BLaER1 (cell line): ENCODE measurements at regions not wholly inside any gene's neighbourhood (a gene's known extent, or its start where the extent isn't known, plus 50 kb on each side); places are given as distances from the start of the nearest gene placed in this dataset.
"Not testable (repeated sequence)": the region's sequence is repeated elsewhere in the genome, so short reads cannot be mapped to it uniquely, and the experiment has no call there.

Experiments used
- H3K27ac ChIP-seq: shearing (Covaris generic); formaldehyde crosslinking; 2 replicates; pipeline ENCODE4 v1.8.1; 2022
- H3K27me3 ChIP-seq: shearing (Covaris generic); formaldehyde crosslinking; 2 replicates; pipeline ENCODE4 v1.8.1; 2022
- H3K36me3 ChIP-seq: shearing (Covaris generic); formaldehyde crosslinking; 2 replicates; pipeline ENCODE4 v1.8.1; 2022
- H3K4me1 ChIP-seq: shearing (Covaris generic); formaldehyde crosslinking; 2 replicates; pipeline ENCODE4 v1.8.1; 2022
- H3K4me2 ChIP-seq: shearing (Covaris generic); formaldehyde crosslinking; 2 replicates; pipeline ENCODE4 v1.8.1; 2022
- H3K4me3 ChIP-seq: shearing (Covaris generic); formaldehyde crosslinking; 2 replicates; pipeline ENCODE4 v1.8.1; 2022
- H3K9ac ChIP-seq: shearing (Covaris generic); formaldehyde crosslinking; 2 replicates; pipeline ENCODE4 v1.8.1; 2022
- H3K9me3 ChIP-seq: shearing (Covaris generic); formaldehyde crosslinking; 2 replicates; pipeline ENCODE4 v1.8.1; 2022
- H4K20me1 ChIP-seq: shearing (Covaris generic); formaldehyde crosslinking; 2 replicates; pipeline ENCODE4 v1.8.1; 2022
- Cebpa-rat ChIP-seq: shearing (Covaris generic); IDR thresholded peaks from 2 replicates; pipeline ENCODE4 v1.8.1; 2022

DNA sequence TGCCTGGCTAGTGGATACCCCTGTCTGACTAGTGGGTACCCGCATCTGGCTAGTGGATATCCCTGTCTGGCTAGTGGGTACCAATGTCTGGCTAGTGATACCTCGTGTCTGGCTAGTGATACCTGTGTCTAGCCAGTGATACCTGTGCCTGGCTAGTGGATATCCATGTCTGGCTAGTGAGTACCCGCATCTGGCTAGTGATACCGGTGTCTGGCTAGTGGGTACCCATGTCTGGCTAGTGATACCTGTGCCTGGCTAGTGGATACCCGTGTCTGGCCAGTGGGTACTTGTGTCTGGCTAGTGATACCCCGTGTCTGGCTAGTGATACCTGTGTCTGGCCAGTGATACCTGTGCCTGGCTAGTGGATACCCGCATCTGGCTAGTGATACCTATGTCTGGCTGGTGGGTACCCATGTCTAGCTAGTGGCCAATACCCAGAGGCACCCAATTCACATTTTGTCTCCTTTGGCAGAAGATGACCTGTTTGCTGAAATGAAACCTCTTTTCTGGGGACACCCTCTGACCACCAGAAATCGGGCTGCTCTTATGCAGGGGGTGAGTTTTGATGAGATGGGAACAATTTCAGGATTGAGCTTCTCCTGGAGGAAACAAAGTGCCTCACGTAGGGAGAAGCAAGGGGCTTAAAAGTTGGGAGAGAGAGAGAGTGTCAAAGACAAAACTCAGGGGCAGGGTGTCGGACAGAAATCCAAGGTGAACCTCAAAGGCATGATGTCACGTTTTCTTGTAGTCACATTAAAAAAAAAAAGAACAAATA is 63.4 kb downstream of the SMIM38 start:
- no peak overlapping the region for H3K4me2 ChIP-seq
- no peak overlapping the region for H3K27ac ChIP-seq
- no peak overlapping the region for H3K9ac ChIP-seq
- no peaks in the 10 kb centered on the region for H3K36me3 ChIP-seq
- H3K4me1 ChIP-seq, result no peaks in the 10 kb centered on the region
- no peaks in the 10 kb centered on the region for H3K27me3 ChIP-seq
- H3K9me3 ChIP-seq, result no peaks in the 10 kb centered on the region
- no peaks in the 10 kb centered on the region for H4K20me1 ChIP-seq
- no peak overlapping the region for H3K4me3 ChIP-seq
- TF ChIP-seq Cebpa-rat, result no peak

GRCh38 chr11:69219991-69220390 is 64.3 kb downstream of the SMIM38 start:
- H4K20me1 ChIP-seq, result no peaks in the 10 kb centered on the region
- H3K27me3 ChIP-seq, result no peaks in the 10 kb centered on the region
- H3K9ac ChIP-seq, result no peak overlapping the region
- H3K9me3 ChIP-seq, result no peaks in the 10 kb centered on the region
- no peaks in the 10 kb centered on the region for H3K4me1 ChIP-seq
- H3K27ac ChIP-seq, result no peak overlapping the region
- H3K4me3 ChIP-seq, result no peak overlapping the region
- H3K4me2 ChIP-seq, result no peak overlapping the region
- H3K36me3 ChIP-seq, result no peaks in the 10 kb centered on the region
- TF ChIP-seq Cebpa-rat, result no peak

DNA sequence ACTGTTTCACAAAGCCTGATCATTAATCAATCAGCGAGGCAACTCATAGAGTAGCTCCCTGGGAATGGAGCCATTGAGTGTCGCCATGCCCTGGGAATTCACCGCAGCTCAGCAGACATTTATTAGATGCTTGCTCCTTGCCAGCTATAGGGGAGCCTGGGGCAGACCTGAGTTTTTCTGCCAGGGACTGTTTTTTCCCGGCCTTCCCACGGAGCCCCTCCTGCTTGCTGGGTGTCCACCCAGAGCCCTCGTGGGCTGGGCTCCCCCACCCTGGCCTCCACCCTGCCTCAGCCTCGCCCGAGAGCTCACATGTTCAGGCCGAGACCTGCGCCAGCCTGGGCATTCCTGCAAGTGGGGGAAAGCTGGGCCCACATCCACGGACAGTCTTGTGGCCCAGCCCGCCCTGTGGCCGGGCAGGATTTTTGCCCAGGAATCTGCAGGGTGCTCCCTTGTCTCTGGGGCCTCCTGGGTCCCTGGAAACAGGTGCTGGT is 64.9 kb downstream of the SMIM38 start:
- Histone ChIP-seq H3K4me2 (no peak overlapping the region), H3K27me3 (no peaks in the 10 kb centered on the region), H3K27ac (no peak overlapping the region), H3K36me3 (no peaks in the 10 kb centered on the region), H4K20me1 (no peaks in the 10 kb centered on the region), H3K9me3 (no peaks in the 10 kb centered on the region), H3K4me3 (no peak overlapping the region), H3K4me1 (no peaks in the 10 kb centered on the region), H3K9ac (no peak overlapping the region)
- TF ChIP-seq Cebpa-rat, result no peak

DNA sequence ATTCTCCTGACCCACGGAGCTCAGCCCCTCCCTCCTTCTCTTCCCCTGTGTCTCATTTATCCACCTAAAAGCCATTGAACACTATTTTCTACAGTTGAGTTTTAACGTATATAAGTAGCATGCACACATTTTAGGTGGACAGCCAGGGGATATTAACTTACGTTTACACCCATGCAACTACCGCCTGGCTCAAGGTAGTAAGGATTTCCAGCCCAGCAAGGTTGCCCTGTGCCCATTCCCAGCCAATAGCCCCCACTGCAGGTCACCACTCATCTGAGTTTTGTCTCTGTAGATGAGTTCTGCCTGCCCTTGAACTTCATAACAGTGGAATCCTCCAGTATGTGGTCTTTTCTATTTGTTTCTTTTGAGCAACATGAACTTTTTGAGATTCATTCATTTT is 65.4 kb downstream of the SMIM38 start:
- Histone ChIP-seq H3K4me1 (no peaks in the 10 kb centered on the region), H3K9me3 (no peaks in the 10 kb centered on the region), H3K27me3 (no peaks in the 10 kb centered on the region), H3K4me2 (no peak overlapping the region), H4K20me1 (no peaks in the 10 kb centered on the region), H3K27ac (no peak overlapping the region), H3K36me3 (no peaks in the 10 kb centered on the region), H3K4me3 (no peak overlapping the region), H3K9ac (no peak overlapping the region)
- no peak for TF ChIP-seq Cebpa-rat

DNA sequence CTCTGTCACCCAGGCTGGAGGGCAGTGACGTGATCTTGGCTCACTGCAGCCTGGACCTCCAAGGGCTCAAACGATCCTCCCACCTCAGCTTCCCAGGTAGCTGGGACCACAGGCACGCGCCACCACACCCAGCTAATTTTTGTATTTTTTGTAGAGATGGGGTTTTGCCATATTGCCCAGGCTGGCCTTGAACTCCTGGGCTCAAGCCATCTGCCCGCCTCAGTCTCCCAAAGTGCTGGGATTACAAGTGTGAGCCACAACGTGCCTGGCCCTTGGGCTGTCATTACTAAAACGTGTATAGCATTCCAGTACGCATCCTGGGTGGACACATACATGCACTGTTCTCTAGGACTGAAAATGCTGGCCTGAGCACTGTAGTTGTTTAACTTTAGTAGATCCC is 65.9 kb downstream of the SMIM38 start:
- H3K36me3 ChIP-seq, H3K27me3 ChIP-seq, H4K20me1 ChIP-seq, H3K4me3 ChIP-seq, H3K9me3 ChIP-seq, H3K4me1 ChIP-seq, H3K27ac ChIP-seq, H3K4me2 ChIP-seq, H3K9ac ChIP-seq: not testable (repeated sequence)

DNA sequence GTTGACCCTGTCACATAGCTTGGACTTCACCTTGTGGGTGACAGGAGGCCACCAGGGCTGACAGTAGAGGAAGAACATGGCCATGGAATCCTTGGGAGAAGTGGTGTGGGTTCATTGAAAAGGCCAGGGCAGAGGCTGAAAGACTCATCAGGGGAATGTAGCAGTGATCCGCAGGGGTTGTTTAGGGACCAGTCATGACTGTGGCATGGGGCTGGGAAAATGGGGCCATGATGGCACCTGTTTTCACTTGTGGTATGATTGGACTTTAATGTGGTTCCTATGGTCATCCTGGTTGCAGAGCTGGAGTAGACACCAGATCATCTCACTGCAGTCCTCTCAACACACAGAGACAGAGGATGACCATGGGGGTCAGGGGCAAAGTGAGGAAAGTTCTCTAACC is 66.7 kb upstream of the MYEOV start:
- Histone ChIP-seq H3K27me3 (no peaks in the 10 kb centered on the region), H3K4me2 (no peak overlapping the region), H3K27ac (no peak overlapping the region), H3K4me1 (no peaks in the 10 kb centered on the region), H3K9me3 (peaks cover 10% of the 10 kb centered on the region), H4K20me1 (no peaks in the 10 kb centered on the region), H3K36me3 (no peaks in the 10 kb centered on the region), H3K9ac (no peak overlapping the region), H3K4me3 (no peak overlapping the region)
- no peak for TF ChIP-seq Cebpa-rat

- Histone ChIP-seq H3K9me3 (peaks cover 10% of the 10 kb centered on the region), H3K4me3 (no peak overlapping the region), H3K4me2 (no peak overlapping the region), H3K27ac (no peak overlapping the region), H3K9ac (no peak overlapping the region), H3K4me1 (no peaks in the 10 kb centered on the region), H3K36me3 (no peaks in the 10 kb centered on the region), H3K27me3 (no peaks in the 10 kb centered on the region), H4K20me1 (no peaks in the 10 kb centered on the region)
- TF ChIP-seq Cebpa-rat, result no peak
Observed at GRCh38 chr11:69229511-69229910, 64.4 kb upstream of the MYEOV start.

DNA sequence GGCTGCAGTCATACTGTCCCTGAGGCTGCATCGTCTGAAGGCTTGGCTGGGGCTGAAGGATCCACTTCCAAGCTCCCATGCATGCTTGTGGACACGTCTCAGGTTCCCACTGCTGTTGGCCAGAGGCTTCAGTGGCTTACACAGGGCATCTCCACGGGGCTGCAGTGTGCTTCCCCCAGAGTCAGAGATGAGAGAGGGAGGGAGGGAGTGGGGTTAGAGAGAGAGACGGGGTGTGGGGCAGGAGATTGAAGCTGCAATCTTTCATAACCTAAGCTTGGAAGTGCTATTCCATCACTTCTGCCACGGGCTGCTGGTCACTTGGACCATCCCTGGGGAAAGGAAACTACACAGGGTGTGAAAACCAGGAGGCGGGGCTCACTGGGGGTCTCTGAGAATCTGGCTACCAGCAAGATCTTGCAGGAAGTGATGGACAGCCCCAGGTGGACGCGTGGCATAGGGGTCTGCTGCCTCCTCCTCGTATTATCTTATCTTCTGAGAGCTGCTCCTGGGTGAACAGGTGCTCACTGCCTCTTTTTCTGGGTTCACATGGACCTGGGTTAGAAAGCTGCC is 63.0 kb upstream of the MYEOV start:
- H3K9ac ChIP-seq, result no peak overlapping the region
- no peaks in the 10 kb centered on the region for H3K4me1 ChIP-seq
- no peak overlapping the region for H3K4me3 ChIP-seq
- no peaks in the 10 kb centered on the region for H3K36me3 ChIP-seq
- no peak for TF ChIP-seq Cebpa-rat
- no peaks in the 10 kb centered on the region for H3K27me3 ChIP-seq
- H3K9me3 ChIP-seq, result peaks cover 10% of the 10 kb centered on the region
- no peaks in the 10 kb centered on the region for H4K20me1 ChIP-seq
- no peak overlapping the region for H3K27ac ChIP-seq
- no peak overlapping the region for H3K4me2 ChIP-seq

- TF ChIP-seq Cebpa-rat, result no peak
- Histone ChIP-seq H3K27ac (no peak overlapping the region), H4K20me1 (no peaks in the 10 kb centered on the region), H3K4me3 (no peak overlapping the region), H3K27me3 (no peaks in the 10 kb centered on the region), H3K4me1 (no peaks in the 10 kb centered on the region), H3K4me2 (no peak overlapping the region), H3K36me3 (no peaks in the 10 kb centered on the region), H3K9me3 (peaks cover 7% of the 10 kb centered on the region), H3K9ac (no peak overlapping the region)
Observed at GRCh38 chr11:69231466-69232018, 62.4 kb upstream of the MYEOV start.

DNA sequence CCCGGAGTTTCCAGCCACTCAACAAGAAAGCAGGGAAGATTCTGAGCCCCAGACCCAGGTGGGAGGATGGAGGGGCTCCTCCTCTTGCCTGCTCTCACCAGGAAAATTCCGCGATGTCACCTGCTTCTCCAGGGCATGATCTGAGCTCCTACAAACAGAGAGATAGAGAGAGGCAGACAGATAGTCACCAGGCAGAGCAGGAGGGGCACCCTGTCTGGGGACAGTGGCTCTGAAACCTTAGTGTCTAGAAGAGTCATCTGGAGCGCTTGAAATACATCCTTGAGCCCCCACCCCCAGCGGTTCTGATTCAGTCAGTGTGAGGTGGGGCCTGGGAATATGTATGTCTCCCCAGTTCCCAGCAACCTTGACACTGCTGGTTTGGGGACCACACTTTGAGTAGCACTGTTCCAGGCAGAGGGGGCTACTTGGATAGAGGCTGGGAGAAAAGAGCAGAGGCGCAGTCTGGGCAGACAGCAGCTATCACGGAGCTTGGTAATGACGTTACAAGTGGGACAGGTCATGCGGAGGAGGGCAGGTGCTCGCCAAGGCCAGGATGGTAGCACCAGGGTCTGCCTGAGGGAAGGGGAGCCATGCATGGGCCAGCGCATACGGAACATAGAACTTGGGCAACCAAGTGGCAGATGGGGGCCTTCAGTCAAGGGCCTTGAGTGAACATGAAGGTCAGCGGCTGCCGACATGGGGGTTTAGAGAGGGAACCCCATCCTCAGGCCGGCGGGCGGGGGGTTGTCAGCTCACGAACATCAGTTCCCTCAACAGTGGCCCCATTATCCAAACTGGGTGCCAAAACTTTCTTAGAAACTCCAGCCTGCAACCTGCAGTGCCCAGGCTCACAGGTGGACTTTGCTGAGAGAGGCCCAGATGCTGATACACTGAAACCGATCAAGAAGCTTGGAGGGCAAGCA is 60.9 kb upstream of the MYEOV start:
- no peaks in the 10 kb centered on the region for H3K36me3 ChIP-seq
- H3K27ac ChIP-seq, result no peak overlapping the region
- H3K9me3 ChIP-seq, result no peaks in the 10 kb centered on the region
- H3K9ac ChIP-seq, result no peak overlapping the region
- no peaks in the 10 kb centered on the region for H4K20me1 ChIP-seq
- no peaks in the 10 kb centered on the region for H3K27me3 ChIP-seq
- no peak for TF ChIP-seq Cebpa-rat
- no peaks in the 10 kb centered on the region for H3K4me1 ChIP-seq
- no peak overlapping the region for H3K4me3 ChIP-seq
- H3K4me2 ChIP-seq, result no peak overlapping the region
